ENCODE measurements at regions not wholly inside any gene's neighbourhood (a gene's known extent, or its start where the extent isn't known, plus 50 kb on each side); places are given as distances from the start of the nearest gene placed in this dataset.
"Not testable (repeated sequence)": the region's sequence is repeated elsewhere in the genome, so short reads cannot be mapped to it uniquely, and the experiment has no call there.

DNA sequence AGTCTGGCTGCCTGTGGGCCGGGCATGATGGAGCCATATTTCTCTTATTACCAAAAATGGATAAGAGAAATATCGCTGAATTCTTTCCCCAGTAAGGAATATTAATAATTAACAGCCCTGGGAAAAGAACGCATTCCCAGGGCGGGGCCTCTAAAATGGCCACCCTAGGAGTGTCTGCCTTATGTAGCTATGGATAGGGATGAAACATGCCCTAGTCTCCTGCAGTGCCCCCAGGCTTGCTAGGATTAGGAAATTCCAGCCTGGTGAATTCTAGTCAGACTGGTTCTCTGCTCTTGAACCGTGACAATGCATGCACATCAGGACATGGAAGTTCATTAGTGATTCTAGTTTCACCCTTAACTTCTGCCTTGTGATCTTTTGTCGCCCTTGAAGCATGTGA lies 64.0 kb upstream of the SAMSN1 start:
- H3K4me1 ChIP-seq (ENCODE audit: control insufficient read depth, insufficient read depth, low read length); H3K9me3 ChIP-seq (ENCODE audit: control insufficient read depth, low read length); H3K4me3 ChIP-seq (ENCODE audit: insufficient read depth, low read depth, low read length); H3K27ac ChIP-seq (ENCODE audit: insufficient read depth, low read depth, low read length, poor library complexity, severe bottlenecking); H3K27me3 ChIP-seq (ENCODE audit: control insufficient read depth, insufficient read depth, low read length, poor library complexity, severe bottlenecking); H3K36me3 ChIP-seq (ENCODE audit: control insufficient read depth, insufficient read depth, low read length): not testable (repeated sequence)
- WGBS, 2 experiments = 91 to 92% methylated on average over 6 of the region's 6 CpGs

DNA sequence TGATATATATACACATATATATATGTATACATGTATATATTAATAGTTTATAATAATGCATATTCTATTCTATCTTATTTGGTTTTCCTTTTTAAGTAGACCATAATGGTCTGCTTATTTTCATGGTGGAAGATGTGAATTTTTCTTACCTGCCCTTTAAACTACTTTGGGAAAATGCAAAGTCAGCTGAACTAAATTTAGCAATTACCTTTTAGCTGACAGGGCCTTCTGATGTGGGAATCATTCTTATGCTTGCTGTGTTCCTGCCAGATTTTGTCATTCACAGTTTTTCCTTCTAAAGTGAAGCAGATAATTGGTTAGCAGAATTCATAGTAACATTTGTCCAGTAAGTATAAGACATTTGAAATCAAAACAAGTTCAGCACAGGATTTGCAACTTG lies 63.2 kb upstream of the SAMSN1 start:
- Histone ChIP-seq H3K4me3 (ENCODE audit: insufficient read depth, low read depth, low read length) (no peak overlapping the region), H3K36me3 (ENCODE audit: control insufficient read depth, insufficient read depth, low read length) (no peaks in the 10 kb centered on the region)

GRCh38 chr21:14607262-14607661 lies 61.1 kb upstream of the SAMSN1 start:
- Histone ChIP-seq H3K27me3 (ENCODE audit: control insufficient read depth, insufficient read depth, low read length, poor library complexity, severe bottlenecking) (no peaks in the 10 kb centered on the region), H3K4me1 (ENCODE audit: control insufficient read depth, insufficient read depth, low read length) (no peaks in the 10 kb centered on the region), H3K4me3 (ENCODE audit: insufficient read depth, low read depth, low read length) (no peak overlapping the region), H3K36me3 (ENCODE audit: control insufficient read depth, insufficient read depth, low read length) (no peaks in the 10 kb centered on the region), H3K27ac (ENCODE audit: insufficient read depth, low read depth, low read length, poor library complexity, severe bottlenecking) (no peak overlapping the region), H3K9me3 (ENCODE audit: control insufficient read depth, low read length) (no peaks in the 10 kb centered on the region)
- 94 to 96% methylated on average over 2 of the region's 2 CpGs for WGBS, 2 experiments

More for the DNA sequence above, 63.2 kb upstream of the SAMSN1 start:
- H3K4me1 ChIP-seq (ENCODE audit: control insufficient read depth, insufficient read depth, low read length) = no peaks in the 10 kb centered on the region
- H3K27me3 ChIP-seq (ENCODE audit: control insufficient read depth, insufficient read depth, low read length, poor library complexity, severe bottlenecking) = no peaks in the 10 kb centered on the region
- no peaks in the 10 kb centered on the region for H3K9me3 ChIP-seq (ENCODE audit: control insufficient read depth, low read length)
- no peak overlapping the region for H3K27ac ChIP-seq (ENCODE audit: insufficient read depth, low read depth, low read length, poor library complexity, severe bottlenecking)

DNA sequence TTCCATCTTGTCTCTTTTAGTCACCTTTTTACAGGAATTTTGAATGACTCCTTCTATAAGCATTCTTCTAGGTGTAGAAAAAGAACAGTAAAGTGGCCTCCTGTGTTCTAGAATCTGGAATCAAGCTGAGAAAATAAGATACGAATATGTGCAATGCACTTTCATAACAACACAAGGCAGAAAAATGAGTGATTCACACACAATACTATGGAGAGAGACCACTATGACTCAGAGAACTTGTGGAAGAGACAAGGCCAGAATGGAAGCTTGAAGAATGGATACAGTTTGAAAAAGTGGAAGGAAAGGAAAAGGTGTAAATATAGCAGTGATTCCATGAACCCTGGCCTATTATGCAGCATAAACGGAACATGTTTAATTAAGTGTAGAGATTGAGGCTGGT lies 57.1 kb upstream of the SAMSN1 start:
- Histone ChIP-seq H3K27ac (ENCODE audit: insufficient read depth, low read depth, low read length, poor library complexity, severe bottlenecking) (no peak overlapping the region), H3K27me3 (ENCODE audit: control insufficient read depth, insufficient read depth, low read length, poor library complexity, severe bottlenecking) (no peaks in the 10 kb centered on the region), H3K9me3 (ENCODE audit: control insufficient read depth, low read length) (no peaks in the 10 kb centered on the region), H3K36me3 (ENCODE audit: control insufficient read depth, insufficient read depth, low read length) (no peaks in the 10 kb centered on the region), H3K4me1 (ENCODE audit: control insufficient read depth, insufficient read depth, low read length) (no peaks in the 10 kb centered on the region), H3K4me3 (ENCODE audit: insufficient read depth, low read depth, low read length) (no peak overlapping the region)
- 90 to 95% methylated on average over 2 of the region's 2 CpGs for WGBS, 2 experiments

GRCh38 chr21:14602382-14602958 lies 56.4 kb upstream of the SAMSN1 start:
- no peaks in the 10 kb centered on the region for H3K9me3 ChIP-seq (ENCODE audit: control insufficient read depth, low read length)
- 75 to 91% methylated on average over 1 of the region's 1 CpG for WGBS, 2 experiments
- no peaks in the 10 kb centered on the region for H3K36me3 ChIP-seq (ENCODE audit: control insufficient read depth, insufficient read depth, low read length)
- no peak overlapping the region for H3K27ac ChIP-seq (ENCODE audit: insufficient read depth, low read depth, low read length, poor library complexity, severe bottlenecking)
- H3K27me3 ChIP-seq (ENCODE audit: control insufficient read depth, insufficient read depth, low read length, poor library complexity, severe bottlenecking) = no peaks in the 10 kb centered on the region
- H3K4me1 ChIP-seq (ENCODE audit: control insufficient read depth, insufficient read depth, low read length) = no peaks in the 10 kb centered on the region
- H3K4me3 ChIP-seq (ENCODE audit: insufficient read depth, low read depth, low read length) = no peak overlapping the region

- Histone ChIP-seq H3K36me3 (ENCODE audit: control insufficient read depth, insufficient read depth, low read length) (no peaks in the 10 kb centered on the region), H3K9me3 (ENCODE audit: control insufficient read depth, low read length) (no peaks in the 10 kb centered on the region), H3K4me3 (ENCODE audit: insufficient read depth, low read depth, low read length) (no peak overlapping the region), H3K27me3 (ENCODE audit: control insufficient read depth, insufficient read depth, low read length, poor library complexity, severe bottlenecking) (no peaks in the 10 kb centered on the region), H3K27ac (ENCODE audit: insufficient read depth, low read depth, low read length, poor library complexity, severe bottlenecking) (no peak overlapping the region), H3K4me1 (ENCODE audit: control insufficient read depth, insufficient read depth, low read length) (no peaks in the 10 kb centered on the region)
- WGBS, 2 experiments = 92 to 94% methylated on average over 3 of the region's 3 CpGs
Observed at GRCh38 chr21:14600569-14601297, 54.6 kb upstream of the SAMSN1 start.

GRCh38 chr21:14598065-14598464 lies 52.0 kb upstream of the SAMSN1 start:
- Histone ChIP-seq H3K36me3 (ENCODE audit: control insufficient read depth, insufficient read depth, low read length) (no peaks in the 10 kb centered on the region), H3K4me3 (ENCODE audit: insufficient read depth, low read depth, low read length) (no peak overlapping the region), H3K9me3 (ENCODE audit: control insufficient read depth, low read length) (no peaks in the 10 kb centered on the region), H3K4me1 (ENCODE audit: control insufficient read depth, insufficient read depth, low read length) (no peaks in the 10 kb centered on the region), H3K27me3 (ENCODE audit: control insufficient read depth, insufficient read depth, low read length, poor library complexity, severe bottlenecking) (no peaks in the 10 kb centered on the region), H3K27ac (ENCODE audit: insufficient read depth, low read depth, low read length, poor library complexity, severe bottlenecking) (no peak overlapping the region)

Measured in ectodermal cell (in vitro differentiated cells).